NCI-H2171 (cell line): ENCODE measurements at regions not wholly inside any gene's neighbourhood (a gene's known extent, or its start where the extent isn't known, plus 50 kb on each side); places are given as distances from the start of the nearest gene placed in this dataset.
"Not testable (repeated sequence)": the region's sequence is repeated elsewhere in the genome, so short reads cannot be mapped to it uniquely, and the experiment has no call there.

Experiments
- DNase-seq: peaks from one replicate; lab custom pipeline; 2025; lab: John Stamatoyannopoulos, UW

- DNase-seq: not testable (repeated sequence)
These were observed 411.2 kb downstream of the RAB38 start for GRCh38 chr11:87764075-87764474.

- no peak for DNase-seq
These were observed 420.6 kb downstream of the RAB38 start for GRCh38 chr11:87754685-87755084.

GRCh38 chr11:87753143-87753542 is 422.1 kb downstream of the RAB38 start:
- DNase-seq: no peak

GRCh38 chr11:87743007-87743406 is 432.2 kb downstream of the RAB38 start:
- DNase-seq: no peak

- DNase-seq: no peak
These were observed 434.3 kb downstream of the RAB38 start for GRCh38 chr11:87740968-87741367.

- no peak for DNase-seq
These were observed 434.8 kb downstream of the RAB38 start for GRCh38 chr11:87740451-87740850.

GRCh38 chr11:87739766-87740165 is 435.5 kb downstream of the RAB38 start:
- no peak for DNase-seq

GRCh38 chr11:87739261-87739660 is 436.0 kb downstream of the RAB38 start:
- DNase-seq: no peak

- no peak for DNase-seq
These were observed 438.3 kb downstream of the RAB38 start for GRCh38 chr11:87736928-87737327.

- no peak for DNase-seq
These were observed 448.7 kb downstream of the RAB38 start for GRCh38 chr11:87726506-87726905.

- no peak for DNase-seq
These were observed 450.9 kb downstream of the RAB38 start for GRCh38 chr11:87724358-87724757.

- DNase-seq: no peak
These were observed 452.3 kb downstream of the RAB38 start for GRCh38 chr11:87722756-87723565.

GRCh38 chr11:87719326-87720073 is 455.7 kb downstream of the RAB38 start:
- no peak for DNase-seq

GRCh38 chr11:87712802-87713202 is 462.4 kb downstream of the RAB38 start:
- no peak for DNase-seq

- DNase-seq: no peak
These were observed 462.9 kb downstream of the RAB38 start for GRCh38 chr11:87712391-87712790.

GRCh38 chr11:87703589-87703988 is 471.7 kb downstream of the RAB38 start:
- not testable (repeated sequence) for DNase-seq

- no peak for DNase-seq
These were observed 499.2 kb downstream of the RAB38 start for GRCh38 chr11:87675993-87676392.

GRCh38 chr11:87666730-87667129 is 508.5 kb downstream of the RAB38 start:
- DNase-seq: no peak

- DNase-seq: no peak
These were observed 513.0 kb downstream of the RAB38 start for GRCh38 chr11:87662287-87662686.

GRCh38 chr11:87660926-87661660 is 514.1 kb downstream of the RAB38 start:
- DNase-seq: no peak

GRCh38 chr11:87659807-87660206 is 515.4 kb downstream of the RAB38 start:
- no peak for DNase-seq

- no peak for DNase-seq
These were observed 529.6 kb downstream of the RAB38 start for GRCh38 chr11:87645626-87646025.
